Stimulated activated CD4-positive, alpha-beta T cell treated with anti-CD3 and anti-CD28 coated beads, Interleukin-1b, Interleukin-23, amount 100 ng/mL, for 48 hours (primary cell): ENCODE measurements at regions not wholly inside any gene's neighbourhood (a gene's known extent, or its start where the extent isn't known, plus 50 kb on each side); places are given as distances from the start of the nearest gene placed in this dataset.
"Not testable (repeated sequence)": the region's sequence is repeated elsewhere in the genome, so short reads cannot be mapped to it uniquely, and the experiment has no call there.

Experiments
- DNase-seq: peaks from one replicate; pipeline ENCODE4 v3.0.0-alpha.2; 2020

GRCh38 chr7:55699450-55699842 lies 127.1 kb upstream of the VOPP1 start:
- DNase-seq = not testable (repeated sequence)

GRCh38 chr7:55698607-55699449 lies 126.5 kb upstream of the VOPP1 start:
- not testable (repeated sequence) for DNase-seq

GRCh38 chr7:55695893-55696701 lies 123.8 kb upstream of the VOPP1 start:
- not testable (repeated sequence) for DNase-seq

DNA sequence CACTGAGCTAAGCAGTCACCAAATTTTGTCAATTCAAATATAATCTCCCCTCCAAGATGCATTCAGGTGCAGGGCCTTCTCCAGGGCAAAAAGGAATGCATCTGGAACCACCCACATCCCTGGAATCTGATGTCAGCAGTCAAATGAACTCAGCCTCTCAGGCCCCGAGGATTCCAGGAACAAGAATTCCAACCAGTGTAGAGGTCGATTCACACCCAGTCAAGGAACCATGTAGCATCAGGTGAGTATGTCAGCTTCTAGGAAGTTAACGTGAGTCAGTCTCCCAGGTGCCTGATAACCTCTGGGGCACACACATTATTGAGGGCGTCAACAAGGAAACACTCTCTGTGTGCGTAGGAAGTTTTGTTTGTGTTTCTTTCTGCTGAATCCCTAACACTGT lies 122.2 kb upstream of the VOPP1 start:
- not testable (repeated sequence) for DNase-seq

- DNase-seq = not testable (repeated sequence)
Observed at GRCh38 chr7:55688684-55689681, 116.7 kb upstream of the VOPP1 start.

DNA sequence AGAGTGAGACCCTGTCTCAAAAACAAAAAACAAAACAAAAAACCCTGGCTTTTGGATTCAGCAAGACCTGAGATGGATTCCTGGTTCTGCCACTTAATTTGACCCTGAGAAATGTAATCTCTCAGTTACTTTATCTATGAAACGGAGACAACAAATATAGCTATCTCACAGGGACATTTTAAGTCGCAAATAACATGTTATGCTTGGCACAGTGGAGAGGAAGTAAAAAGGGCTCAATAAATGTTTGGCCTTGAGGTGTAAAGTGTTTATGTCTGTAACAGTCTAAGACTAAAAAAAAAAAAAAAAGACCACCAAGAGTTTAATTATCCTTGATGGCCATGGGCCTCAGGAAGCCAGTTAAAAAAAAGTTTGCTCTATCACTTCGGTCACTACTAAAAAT lies 116.0 kb upstream of the VOPP1 start:
- not testable (repeated sequence) for DNase-seq

DNA sequence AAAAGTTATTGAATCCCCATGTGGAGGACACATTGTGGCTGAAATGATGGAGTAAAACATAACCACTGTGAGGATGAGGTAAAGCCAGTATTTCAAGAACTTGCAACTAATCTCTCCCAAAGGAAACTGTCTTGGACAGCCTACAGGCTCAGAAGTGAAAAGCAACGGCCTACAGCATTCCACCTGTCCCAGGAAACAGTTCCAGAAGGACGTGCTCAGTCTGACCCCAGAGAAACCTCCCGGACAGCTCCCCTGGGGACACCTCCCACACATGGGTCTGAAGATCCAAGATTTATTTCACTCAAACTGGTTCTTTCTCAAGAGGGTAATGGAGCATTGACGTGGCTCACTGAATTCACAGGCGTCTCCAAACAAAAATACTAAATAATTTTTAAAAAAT lies 115.0 kb upstream of the VOPP1 start:
- DNase-seq = not testable (repeated sequence)

GRCh38 chr7:55686771-55687170 lies 114.5 kb upstream of the VOPP1 start:
- DNase-seq = not testable (repeated sequence)

GRCh38 chr7:55683501-55683900 lies 111.2 kb upstream of the VOPP1 start:
- DNase-seq = not testable (repeated sequence)

- DNase-seq = not testable (repeated sequence)
Observed at GRCh38 chr7:55675589-55675988, 103.3 kb upstream of the VOPP1 start.

GRCh38 chr7:55673525-55673924 lies 101.2 kb upstream of the VOPP1 start:
- not testable (repeated sequence) for DNase-seq

- not testable (repeated sequence) for DNase-seq
Observed at GRCh38 chr7:55672084-55672483, 99.8 kb upstream of the VOPP1 start.

DNA sequence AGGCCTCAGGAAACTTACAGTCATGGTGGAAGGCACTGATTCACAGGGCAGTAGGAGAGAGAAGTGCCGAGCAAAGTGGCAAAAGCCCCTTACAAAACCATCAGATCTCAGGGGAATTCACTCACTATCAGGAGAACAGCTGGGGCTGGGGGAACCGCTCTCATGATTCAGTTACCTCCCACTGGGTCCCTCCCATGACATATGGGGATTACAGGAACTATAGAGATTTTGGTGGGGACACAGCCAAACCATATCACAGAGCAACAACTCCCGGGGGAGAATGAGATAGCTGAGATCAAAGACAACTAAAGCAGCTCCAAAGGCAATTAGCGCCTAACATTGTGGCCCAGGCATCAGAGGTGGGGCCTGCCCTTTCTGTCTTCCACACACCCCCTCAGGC lies 85.4 kb upstream of the VOPP1 start:
- no peak for DNase-seq

DNA sequence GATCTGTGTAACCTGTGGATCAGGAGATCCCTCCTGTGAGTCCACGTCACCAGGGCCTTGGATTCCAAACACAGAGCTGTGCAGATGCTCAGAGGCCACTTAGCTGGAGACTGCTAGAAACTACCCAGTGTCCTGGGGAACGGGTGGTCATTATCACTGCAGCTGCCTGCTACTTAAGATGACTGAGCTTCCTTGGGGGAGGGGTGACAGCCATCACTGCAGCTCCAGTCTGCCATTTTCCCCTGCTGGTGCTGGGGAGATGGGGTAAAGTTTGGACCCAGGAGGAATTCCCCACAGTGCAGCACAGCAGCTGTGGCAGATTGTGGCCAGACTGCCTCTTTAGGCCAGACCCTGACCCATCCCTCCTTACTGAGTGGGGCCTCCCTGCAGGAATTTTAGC lies 78.8 kb upstream of the VOPP1 start:
- DNase-seq = no peak

GRCh38 chr7:55649238-55649637 lies 76.9 kb upstream of the VOPP1 start:
- DNase-seq = no peak

DNA sequence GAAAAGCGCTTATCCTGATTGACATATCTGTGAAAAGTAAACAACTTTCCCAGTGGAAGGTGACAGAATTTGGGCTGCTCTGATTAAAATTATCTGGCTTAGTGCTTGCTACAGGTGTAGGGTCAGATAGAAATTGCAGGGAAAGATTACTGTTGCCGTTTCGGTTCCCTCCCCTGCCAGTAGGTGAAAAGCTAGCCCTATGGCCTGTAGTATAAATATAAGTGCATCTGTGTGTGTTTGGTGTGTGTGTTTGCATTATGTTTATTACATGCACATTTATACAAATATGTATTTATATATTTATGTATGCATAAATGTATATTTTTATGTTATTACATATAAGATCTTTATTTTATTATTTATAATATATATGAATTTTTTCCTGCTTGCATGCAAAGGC lies 72.3 kb upstream of the VOPP1 start:
- DNase-seq = no peak

DNA sequence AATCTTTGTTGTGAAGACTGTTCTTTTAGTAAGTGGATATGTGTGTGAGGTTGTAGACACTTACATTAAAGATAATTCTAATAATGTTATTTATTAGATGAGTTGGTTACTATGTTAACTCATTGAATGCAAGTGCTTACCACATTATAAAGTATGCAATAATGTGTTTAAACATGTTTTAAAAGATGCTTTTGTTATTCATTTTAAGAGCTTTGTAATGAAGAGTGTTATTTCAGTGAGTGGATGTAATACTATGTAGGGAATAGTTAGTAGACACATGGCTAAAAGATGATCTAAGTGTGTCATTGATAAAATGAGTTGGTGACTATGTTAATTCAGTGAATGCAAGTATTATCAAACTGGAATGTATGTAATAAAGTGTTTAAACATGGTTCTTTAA lies 70.0 kb upstream of the VOPP1 start:
- DNase-seq = no peak

GRCh38 chr7:55641811-55642210 lies 69.5 kb upstream of the VOPP1 start:
- DNase-seq = no peak

DNA sequence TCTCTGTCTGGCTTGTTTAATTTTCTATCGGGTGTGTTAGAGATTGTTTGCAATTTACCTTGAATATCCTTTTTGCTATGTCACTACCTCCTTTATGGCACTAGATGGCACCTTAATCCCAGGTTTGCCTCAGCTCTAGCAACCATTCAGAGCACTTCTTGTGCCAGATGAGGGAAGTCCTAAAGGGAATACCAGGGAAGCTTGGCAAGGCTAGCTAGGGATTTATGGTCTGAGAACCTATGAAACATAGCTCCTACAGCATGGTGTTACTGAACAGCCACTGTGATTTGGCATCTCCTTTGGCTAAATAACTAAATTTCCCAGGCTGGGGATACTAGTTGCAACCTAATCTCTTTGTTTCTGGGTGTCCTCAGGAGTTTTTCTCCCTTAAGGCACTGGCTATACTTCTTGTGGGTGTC lies 69.0 kb upstream of the VOPP1 start:
- DNase-seq = peak; percentile 13

DNA sequence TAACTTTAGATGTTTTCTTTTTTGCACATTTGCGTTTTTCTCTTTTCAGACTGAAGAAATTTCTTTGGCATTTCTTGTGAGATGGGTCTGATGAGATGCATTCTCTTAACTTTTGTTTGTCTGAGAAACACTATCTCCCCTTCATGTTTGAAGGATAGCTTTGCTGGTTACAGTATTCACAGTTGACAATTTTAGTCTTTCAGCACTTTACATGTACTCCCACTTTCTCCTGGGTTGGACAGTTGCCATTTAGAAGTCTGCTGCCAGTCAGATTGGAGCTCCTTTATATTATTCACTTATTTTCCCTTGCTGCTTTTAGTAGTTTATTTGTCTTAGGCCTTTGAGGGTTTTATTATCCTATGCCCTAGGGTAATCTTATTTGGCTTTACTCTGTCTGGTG lies 67.3 kb upstream of the VOPP1 start:
- no peak for DNase-seq

DNA sequence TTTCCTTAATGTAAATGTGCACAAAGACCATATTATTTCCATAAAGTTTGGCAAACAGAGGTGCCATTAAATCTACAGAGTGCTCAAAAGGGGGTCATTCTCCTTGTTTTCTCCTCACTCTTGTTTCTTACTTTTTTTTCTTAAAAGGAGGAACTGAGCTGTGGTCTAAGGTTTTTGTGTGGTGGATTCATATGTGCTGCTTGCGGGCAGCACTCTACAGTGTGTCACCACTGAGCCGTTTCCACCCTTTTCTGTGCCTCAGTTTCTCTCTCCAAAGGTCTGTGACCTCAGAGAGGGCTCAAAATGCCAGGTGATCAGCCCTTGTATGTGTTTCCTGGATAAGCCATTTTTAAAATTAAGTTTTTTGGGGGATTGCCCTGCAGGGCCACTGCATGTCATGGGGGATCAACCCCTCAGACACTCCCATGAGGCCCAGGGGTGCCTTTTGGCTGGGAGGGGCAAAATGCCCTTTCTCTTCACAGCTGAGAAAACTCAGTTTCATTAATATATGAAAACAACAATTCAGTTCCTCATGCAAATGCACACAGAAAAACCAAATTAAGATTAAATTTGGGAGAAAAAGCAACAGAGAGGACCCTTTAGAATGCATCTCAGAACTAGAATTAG lies 56.9 kb upstream of the VOPP1 start:
- no peak for DNase-seq

GRCh38 chr7:55624813-55625212 lies 52.5 kb upstream of the VOPP1 start:
- no peak for DNase-seq
